ENCODE measurements at regions not wholly inside any gene's neighbourhood (a gene's known extent, or its start where the extent isn't known, plus 50 kb on each side); places are given as distances from the start of the nearest gene placed in this dataset.

- FAIRE-seq (no peak), DNase-seq (ENCODE audit: insufficient read length, low spot score) (no peak)
- TF ChIP-seq CTCF (IDR thresholded peaks at IDR 0.05; ENCODE audit: insufficient read depth, missing control alignments): no peak
Measured at GRCh38 chr16:5649762-5650743, 552.5 kb upstream of the EEF2KMT start.

- TF ChIP-seq CTCF (IDR thresholded peaks at IDR 0.05; ENCODE audit: insufficient read depth, missing control alignments): no peak
- FAIRE-seq (no peak), DNase-seq (ENCODE audit: insufficient read length, low spot score) (no peak)
Measured at GRCh38 chr16:5647051-5647450, 549.5 kb upstream of the EEF2KMT start.

GRCh38 chr16:5643855-5644531 lies 546.4 kb upstream of the EEF2KMT start:
- TF ChIP-seq CTCF (IDR thresholded peaks at IDR 0.05; ENCODE audit: insufficient read depth, missing control alignments): no peak
- FAIRE-seq (no peak), DNase-seq (ENCODE audit: insufficient read length, low spot score) (no peak)

GRCh38 chr16:5642436-5642835 lies 544.8 kb upstream of the EEF2KMT start:
- FAIRE-seq (no peak), DNase-seq (ENCODE audit: insufficient read length, low spot score) (no peak)
- no peak for TF ChIP-seq CTCF (IDR thresholded peaks at IDR 0.05; ENCODE audit: insufficient read depth, missing control alignments)

- FAIRE-seq (no peak), DNase-seq (ENCODE audit: insufficient read length, low spot score) (no peak)
- TF ChIP-seq CTCF (IDR thresholded peaks at IDR 0.05; ENCODE audit: insufficient read depth, missing control alignments): no peak
Measured at GRCh38 chr16:5642011-5642410, 544.4 kb upstream of the EEF2KMT start.

GRCh38 chr16:5640883-5641282 lies 543.3 kb upstream of the EEF2KMT start:
- FAIRE-seq: no peak
- no peak for TF ChIP-seq CTCF (IDR thresholded peaks at IDR 0.05; ENCODE audit: insufficient read depth, missing control alignments)
- DNase-seq (ENCODE audit: insufficient read length, low spot score): no peak

- no peak for DNase-seq (ENCODE audit: insufficient read length, low spot score)
- FAIRE-seq: no peak
- TF ChIP-seq CTCF (IDR thresholded peaks at IDR 0.05; ENCODE audit: insufficient read depth, missing control alignments): no peak
Measured at GRCh38 chr16:5639531-5639930, 541.9 kb upstream of the EEF2KMT start.
